ENCODE measurements at regions not wholly inside any gene's neighbourhood (a gene's known extent, or its start where the extent isn't known, plus 50 kb on each side); places are given as distances from the start of the nearest gene placed in this dataset.

DNA sequence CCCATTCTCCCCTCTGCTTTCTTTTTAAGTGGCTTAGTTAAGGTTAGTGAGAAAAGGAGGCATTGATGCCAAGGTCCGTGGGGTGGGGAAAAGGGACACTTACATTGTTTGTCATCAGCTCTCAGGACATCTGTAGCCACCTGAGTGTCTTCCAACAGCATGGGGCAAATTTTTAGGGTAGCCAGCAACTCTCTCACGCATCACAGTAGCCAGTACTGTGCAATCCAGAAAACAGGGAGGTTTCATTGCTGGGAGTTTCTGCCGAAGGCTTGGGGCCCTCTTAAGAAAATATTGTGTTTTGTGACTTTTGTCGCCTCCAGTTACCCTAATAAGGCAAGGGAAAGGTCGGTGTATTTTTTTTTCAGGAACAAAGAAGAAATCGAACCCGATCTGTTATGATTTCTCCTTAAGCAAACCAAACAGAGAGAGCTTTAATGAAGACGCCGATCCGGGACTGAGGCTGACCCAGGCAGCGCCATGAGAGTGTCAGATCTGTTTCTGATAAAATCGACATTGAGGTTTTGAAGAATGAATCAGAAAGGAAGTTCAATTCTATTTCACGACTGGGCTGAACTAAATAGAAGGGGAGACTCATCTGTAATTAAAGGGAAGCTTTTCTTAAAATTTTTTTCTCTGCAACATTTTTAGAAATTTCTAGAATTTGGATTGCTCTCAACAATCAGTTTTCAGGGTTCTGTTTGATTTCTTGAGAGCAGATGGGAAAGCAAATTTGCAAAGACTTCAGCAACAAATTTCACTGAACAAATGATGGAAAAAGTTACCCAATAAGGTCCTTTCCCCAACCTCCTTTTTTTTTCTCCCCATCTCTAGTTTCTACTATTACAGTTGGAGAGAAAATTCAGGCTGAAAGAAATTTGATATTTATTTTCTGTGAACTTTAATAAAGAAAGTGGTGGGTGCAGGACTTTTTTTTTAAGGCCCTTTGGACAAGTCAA lies 144.7 kb upstream of the IRX3 start:
- intact Hi-C loops (cut with DNase I, micrococcal nuclease) = no loop called here
- Mint-ChIP-seq H3K9me3 (peaks cover 3% of the 10 kb centered on the region), H3K4me1 (ENCODE audit: low read depth) (no peaks in the 10 kb centered on the region), H3K4me3 (no peak overlapping the region), H3K27ac (no peak overlapping the region), H3K27me3 (peaks cover 81% of the 10 kb centered on the region), H3K36me3 (ENCODE audit: low read depth) (no peaks in the 10 kb centered on the region)
- no peak overlapping the region for H3K4me3 ChIP-seq (ENCODE audit: low read length)
- no peak overlapping the region for H3K27ac ChIP-seq (ENCODE audit: low read depth in 1 of 2, low read length in 2 of 2)
- H3K36me3 ChIP-seq (ENCODE audit: insufficient read depth, low read length) = no peaks in the 10 kb centered on the region
- H3K4me1 ChIP-seq (ENCODE audit: insufficient read depth, low read length) = no peaks in the 10 kb centered on the region
- H3K27me3 ChIP-seq (ENCODE audit: control insufficient read depth in 1 of 2, insufficient read depth in 2 of 2, low read length in 2 of 2) = peaks cover 20 to 27% of the 10 kb centered on the region in 2 experiments
- POLR2A ChIA-PET = interaction anchor here (0.7 kb wide), 1 partner anchor 1000 kb away, joined by 3 read pairs; no protein-coding TSS in a partner anchor
- TF ChIP-seq, protein P1, sequence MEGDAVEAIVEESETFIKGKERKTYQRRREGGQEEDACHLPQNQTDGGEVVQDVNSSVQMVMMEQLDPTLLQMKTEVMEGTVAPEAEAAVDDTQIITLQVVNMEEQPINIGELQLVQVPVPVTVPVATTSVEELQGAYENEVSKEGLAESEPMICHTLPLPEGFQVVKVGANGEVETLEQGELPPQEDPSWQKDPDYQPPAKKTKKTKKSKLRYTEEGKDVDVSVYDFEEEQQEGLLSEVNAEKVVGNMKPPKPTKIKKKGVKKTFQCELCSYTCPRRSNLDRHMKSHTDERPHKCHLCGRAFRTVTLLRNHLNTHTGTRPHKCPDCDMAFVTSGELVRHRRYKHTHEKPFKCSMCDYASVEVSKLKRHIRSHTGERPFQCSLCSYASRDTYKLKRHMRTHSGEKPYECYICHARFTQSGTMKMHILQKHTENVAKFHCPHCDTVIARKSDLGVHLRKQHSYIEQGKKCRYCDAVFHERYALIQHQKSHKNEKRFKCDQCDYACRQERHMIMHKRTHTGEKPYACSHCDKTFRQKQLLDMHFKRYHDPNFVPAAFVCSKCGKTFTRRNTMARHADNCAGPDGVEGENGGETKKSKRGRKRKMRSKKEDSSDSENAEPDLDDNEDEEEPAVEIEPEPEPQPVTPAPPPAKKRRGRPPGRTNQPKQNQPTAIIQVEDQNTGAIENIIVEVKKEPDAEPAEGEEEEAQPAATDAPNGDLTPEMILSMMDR (IDR thresholded peaks at IDR 0.05) = no peak
- no peak for ATAC-seq (ENCODE audit: poor library complexity)
- H3K9me3 ChIP-seq (ENCODE audit: control insufficient read depth in 1 of 2, insufficient read depth in 1 of 2, low read length in 2 of 2) = peaks cover 6 to 13% of the 10 kb centered on the region in 2 experiments
- CTCF ChIA-PET = no interaction called here
- DNase-seq = no peak

DNA sequence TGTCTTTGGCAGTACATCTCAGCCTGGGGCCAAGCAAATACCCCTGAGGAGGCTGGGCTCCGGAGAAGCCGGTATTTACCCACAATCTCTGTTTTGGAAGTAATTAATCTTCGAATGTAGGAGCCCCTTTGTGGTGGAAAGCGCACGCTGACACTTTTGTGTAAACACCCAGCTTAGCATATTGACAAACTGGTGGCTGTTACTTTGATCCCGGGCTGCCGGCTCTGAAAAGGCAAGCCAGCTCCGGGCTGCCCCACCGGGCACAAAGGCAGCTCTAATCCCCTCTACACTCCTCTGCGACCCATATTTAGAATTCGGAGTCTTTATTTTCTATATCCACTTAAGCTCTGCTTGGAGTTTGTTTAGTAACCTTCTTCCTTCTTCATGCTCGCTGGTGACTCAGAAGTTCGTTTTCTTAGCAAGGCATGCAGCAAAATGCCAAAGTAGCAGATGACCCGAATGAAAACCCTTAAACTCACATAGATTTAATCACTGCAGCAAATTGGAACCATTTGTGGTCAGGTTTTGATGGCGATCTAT lies 144.0 kb upstream of the IRX3 start:
- no peak for DNase-seq
- POLR2A ChIA-PET = interaction anchor here (0.7 kb wide), 1 partner anchor 1001 kb away, joined by 3 read pairs; no protein-coding TSS in a partner anchor
- Mint-ChIP-seq H3K9me3 (peaks cover 3% of the 10 kb centered on the region), H3K27ac (no peak overlapping the region), H3K4me1 (ENCODE audit: low read depth) (no peaks in the 10 kb centered on the region), H3K36me3 (ENCODE audit: low read depth) (no peaks in the 10 kb centered on the region), H3K4me3 (no peak overlapping the region), H3K27me3 (peaks cover 82% of the 10 kb centered on the region)
- ATAC-seq (ENCODE audit: poor library complexity) = no peak
- H3K4me1 ChIP-seq (ENCODE audit: insufficient read depth, low read length) = no peaks in the 10 kb centered on the region
- intact Hi-C loops (cut with DNase I, micrococcal nuclease) = no loop called here
- peaks cover 6 to 13% of the 10 kb centered on the region in 2 experiments for H3K9me3 ChIP-seq (ENCODE audit: control insufficient read depth in 1 of 2, insufficient read depth in 1 of 2, low read length in 2 of 2)
- H3K4me3 ChIP-seq (ENCODE audit: low read length) = no peak overlapping the region
- no peak overlapping the region for H3K27ac ChIP-seq (ENCODE audit: low read depth in 1 of 2, low read length in 2 of 2)
- no peaks in the 10 kb centered on the region for H3K36me3 ChIP-seq (ENCODE audit: insufficient read depth, low read length)
- H3K27me3 ChIP-seq (ENCODE audit: control insufficient read depth in 1 of 2, insufficient read depth in 2 of 2, low read length in 2 of 2) = peaks cover 20 to 27% of the 10 kb centered on the region in 2 experiments
- TF ChIP-seq, protein P1 (IDR thresholded peaks at IDR 0.05) = no peak
- CTCF ChIA-PET = no interaction called here

DNA sequence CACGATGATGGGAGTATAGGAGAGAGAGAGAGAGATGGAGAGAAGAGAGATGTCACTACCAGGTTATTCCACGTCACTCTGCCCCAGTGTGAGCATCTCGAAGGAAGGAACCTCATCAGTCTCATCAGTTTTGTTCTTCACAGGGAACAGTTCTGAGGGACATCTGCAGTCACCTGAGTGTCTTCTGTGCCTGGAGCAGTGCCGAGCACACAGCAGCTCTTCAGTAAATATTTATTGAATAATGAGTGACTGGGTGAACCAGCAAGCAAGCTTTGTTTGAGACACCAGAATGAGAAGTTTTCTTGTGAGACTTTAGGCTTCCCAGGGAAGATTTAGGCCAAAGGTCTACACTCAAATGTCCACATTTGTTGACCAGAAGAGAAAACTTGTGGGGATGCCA lies 142.4 kb upstream of the IRX3 start:
- CTCF ChIA-PET = no interaction called here

More for the DNA sequence above, 142.4 kb upstream of the IRX3 start:
- DNase-seq = no peak
- peaks cover 6 to 13% of the 10 kb centered on the region in 2 experiments for H3K9me3 ChIP-seq (ENCODE audit: control insufficient read depth in 1 of 2, insufficient read depth in 1 of 2, low read length in 2 of 2)
- no peaks in the 10 kb centered on the region for H3K36me3 ChIP-seq (ENCODE audit: insufficient read depth, low read length)
- no peak overlapping the region for H3K27ac ChIP-seq (ENCODE audit: low read depth in 1 of 2, low read length in 2 of 2)
- H3K27me3 ChIP-seq (ENCODE audit: control insufficient read depth in 1 of 2, insufficient read depth in 2 of 2, low read length in 2 of 2) = peaks cover 20 to 27% of the 10 kb centered on the region in 2 experiments
- no peaks in the 10 kb centered on the region for H3K4me1 ChIP-seq (ENCODE audit: insufficient read depth, low read length)
- no peak for ATAC-seq (ENCODE audit: poor library complexity)
- no peaks in the 10 kb centered on the region for H3K36me3 Mint-ChIP-seq (ENCODE audit: low read depth)
- no peak overlapping the region for H3K4me3 ChIP-seq (ENCODE audit: low read length)
- no peaks in the 10 kb centered on the region for H3K9me3 Mint-ChIP-seq
- no peak overlapping the region for H3K27ac Mint-ChIP-seq
- intact Hi-C loops (cut with DNase I, micrococcal nuclease) = no loop called here
- H3K4me1 Mint-ChIP-seq (ENCODE audit: low read depth) = no peaks in the 10 kb centered on the region
- TF ChIP-seq, protein P1 (IDR thresholded peaks at IDR 0.05) = no peak
- peaks cover 81% of the 10 kb centered on the region for H3K27me3 Mint-ChIP-seq
- POLR2A ChIA-PET = no interaction called here
- no peak overlapping the region for H3K4me3 Mint-ChIP-seq

Measured in CD4-positive, alpha-beta T cell (primary cell).